Skeletal muscle tissue (tissue), 3 donors: ENCODE measurements at regions not wholly inside any gene's neighbourhood (a gene's known extent, or its start where the extent isn't known, plus 50 kb on each side); places are given as distances from the start of the nearest gene placed in this dataset.
"Not testable (repeated sequence)": the region's sequence is repeated elsewhere in the genome, so short reads cannot be mapped to it uniquely, and the experiment has no call there.

Source experiments
- H3K27ac ChIP-seq: one replicate; pipeline ENCODE4 v1.7.0; 2013; ENCODE audit warnings: mild to moderate bottlenecking, low read depth, low read length, inconsistent platforms
- H3K27me3 ChIP-seq, 3 donors: one replicate each; pipeline ENCODE4 v1.7.0; 2013; ENCODE audit warnings: low read length in 3 of 3; ENCODE audit not compliant: control insufficient read depth in 3 of 3, insufficient read depth in 3 of 3
- H3K36me3 ChIP-seq, 3 donors: one replicate each; pipeline ENCODE4 v1.7.0; 2013; ENCODE audit warnings: low read length in 3 of 3; ENCODE audit not compliant: control insufficient read depth in 3 of 3, insufficient read depth in 3 of 3
- H3K4me1 ChIP-seq, 3 donors: one replicate each; pipeline ENCODE4 v1.7.0; 2013; ENCODE audit warnings: low read length in 3 of 3, mild to moderate bottlenecking in 3 of 3; ENCODE audit not compliant: control insufficient read depth in 3 of 3, insufficient read depth in 3 of 3
- H3K4me3 ChIP-seq, 3 donors: one replicate each; pipeline ENCODE4 v1.7.0; 2013; ENCODE audit warnings: low read length in 3 of 3
- H3K9ac ChIP-seq, 3 donors: one replicate each; pipeline ENCODE4 v1.7.0; 2013; ENCODE audit warnings: low read length in 3 of 3, mild to moderate bottlenecking in 3 of 3, moderate library complexity in 2 of 3, low read depth in 1 of 3
- H3K9me3 ChIP-seq, 3 donors: one replicate each; pipeline ENCODE4 v1.7.0; 2013; ENCODE audit warnings: low read length in 3 of 3; ENCODE audit not compliant: control insufficient read depth in 3 of 3
- donor health status: Osteomylitis.

- peak overlapping the region in 1 of 3 donors; percentile 72 for H3K9ac ChIP-seq
- peak overlapping the region; percentile 69 for H3K27ac ChIP-seq
- H3K9me3 ChIP-seq = no peaks in the 10 kb centered on the region
- peak overlapping the region in 1 of 3 donors; percentile 31 for H3K4me3 ChIP-seq
- H3K27me3 ChIP-seq = no peaks in the 10 kb centered on the region
- H3K4me1 ChIP-seq = peaks cover 23 to 48% (median 38%) of the 10 kb centered on the region in 3 donors
- no peaks in the 10 kb centered on the region for H3K36me3 ChIP-seq
These were observed 118.6 kb upstream of the TNRC6C start for GRCh38 chr17:77839698-77840512.

GRCh38 chr17:77840513-77841165 is 117.9 kb upstream of the TNRC6C start:
- peak overlapping the region in 1 of 3 donors; percentile 46 for H3K4me3 ChIP-seq
- H3K27ac ChIP-seq = peak overlapping the region; percentile 69
- no peaks in the 10 kb centered on the region for H3K9me3 ChIP-seq
- H3K36me3 ChIP-seq = no peaks in the 10 kb centered on the region
- H3K9ac ChIP-seq = peak overlapping the region in 1 of 3 donors; percentile 72
- no peaks in the 10 kb centered on the region for H3K27me3 ChIP-seq
- peaks cover 22 to 45% (median 36%) of the 10 kb centered on the region in 3 donors for H3K4me1 ChIP-seq

GRCh38 chr17:77841742-77842527 is 116.6 kb upstream of the TNRC6C start:
- H3K27me3 ChIP-seq = no peaks in the 10 kb centered on the region
- H3K9me3 ChIP-seq = no peaks in the 10 kb centered on the region
- peak overlapping the region; percentile 32 to 90 (median 63) for H3K9ac ChIP-seq
- no peaks in the 10 kb centered on the region for H3K36me3 ChIP-seq
- H3K4me3 ChIP-seq = peak overlapping the region in 2 of 3 donors; percentile 43 to 67
- H3K27ac ChIP-seq = peak overlapping the region; percentile 68
- H3K4me1 ChIP-seq = peaks cover 18 to 41% (median 36%) of the 10 kb centered on the region in 3 donors

GRCh38 chr17:77842528-77843147 is 115.9 kb upstream of the TNRC6C start:
- H3K9me3 ChIP-seq = no peaks in the 10 kb centered on the region
- no peaks in the 10 kb centered on the region for H3K27me3 ChIP-seq
- peak overlapping the region; percentile 68 for H3K27ac ChIP-seq
- no peaks in the 10 kb centered on the region for H3K36me3 ChIP-seq
- peak overlapping the region in 2 of 3 donors; percentile 32 to 90 for H3K9ac ChIP-seq
- H3K4me3 ChIP-seq = peak overlapping the region in 1 of 3 donors; percentile 67
- H3K4me1 ChIP-seq = peaks cover 18 to 39% (median 36%) of the 10 kb centered on the region in 3 donors

- H3K27me3 ChIP-seq, H3K9me3 ChIP-seq, H3K9ac ChIP-seq, H3K36me3 ChIP-seq, H3K27ac ChIP-seq, H3K4me3 ChIP-seq: not testable (repeated sequence)
- peaks cover 18 to 39% (median 36%) of the 10 kb centered on the region in 3 donors for H3K4me1 ChIP-seq
These were observed 115.1 kb upstream of the TNRC6C start for GRCh38 chr17:77843255-77843895.

GRCh38 chr17:77843896-77844295 is 114.6 kb upstream of the TNRC6C start:
- H3K9ac ChIP-seq = no peak overlapping the region
- no peak overlapping the region for H3K27ac ChIP-seq

GRCh38 chr17:77844681-77845080 is 113.8 kb upstream of the TNRC6C start:
- Histone ChIP-seq H3K36me3 (no peaks in the 10 kb centered on the region), H3K27ac (no peak overlapping the region), H3K27me3 (no peaks in the 10 kb centered on the region), H3K9me3 (no peaks in the 10 kb centered on the region), H3K4me3 (no peak overlapping the region), H3K4me1 (peaks cover 14 to 33% (median 33%) of the 10 kb centered on the region in 3 donors), H3K9ac (no peak overlapping the region)

More at GRCh38 chr17:77843896-77844295, 114.6 kb upstream of the TNRC6C start:
- Histone ChIP-seq H3K27me3 (no peaks in the 10 kb centered on the region), H3K4me1 (peaks cover 18 to 39% (median 36%) of the 10 kb centered on the region in 3 donors), H3K36me3 (no peaks in the 10 kb centered on the region), H3K4me3 (no peak overlapping the region), H3K9me3 (no peaks in the 10 kb centered on the region)

GRCh38 chr17:77845541-77846225 is 112.8 kb upstream of the TNRC6C start:
- Histone ChIP-seq H3K27ac (no peak overlapping the region), H3K36me3 (no peaks in the 10 kb centered on the region), H3K9me3 (no peaks in the 10 kb centered on the region), H3K4me1 (peaks cover 7 to 23% (median 23%) of the 10 kb centered on the region in 3 donors), H3K27me3 (no peaks in the 10 kb centered on the region), H3K9ac (no peak overlapping the region), H3K4me3 (no peak overlapping the region)
